HUES64 (cell line): ENCODE measurements at regions not wholly inside any gene's neighbourhood (a gene's known extent, or its start where the extent isn't known, plus 50 kb on each side); places are given as distances from the start of the nearest gene placed in this dataset.
"Not testable (repeated sequence)": the region's sequence is repeated elsewhere in the genome, so short reads cannot be mapped to it uniquely, and the experiment has no call there.

Experiments
- H3K27ac ChIP-seq: 2 replicates; pipeline ENCODE4 v1.7.0; 2013; ENCODE audit warnings: low read depth, low read length, inconsistent platforms
- H3K27me3 ChIP-seq: 2 replicates; pipeline ENCODE4 v1.6.1; 2013; ENCODE audit warnings: mild to moderate bottlenecking, low read length; ENCODE audit not compliant: insufficient read depth
- H3K36me3 ChIP-seq: 2 replicates; pipeline ENCODE4 v1.6.1; 2013; ENCODE audit warnings: mild to moderate bottlenecking, low read length; ENCODE audit not compliant: insufficient read depth
- H3K4me1 ChIP-seq: 2 replicates; pipeline ENCODE4 v1.6.1; 2013; ENCODE audit warnings: mild to moderate bottlenecking, low read length, moderate library complexity; ENCODE audit not compliant: insufficient read depth
- H3K4me3 ChIP-seq: 2 replicates; pipeline ENCODE4 v1.5.1; 2013; ENCODE audit warnings: mild to moderate bottlenecking, low read length, moderate library complexity
- H3K9ac ChIP-seq: 2 replicates; pipeline ENCODE4 v1.6.1; 2013; ENCODE audit warnings: mild to moderate bottlenecking, low read depth, low read length
- H3K9me3 ChIP-seq: 2 replicates; pipeline ENCODE4 v1.6.1; 2013; ENCODE audit warnings: low read depth, low read length; ENCODE audit not compliant: insufficient read depth
- WGBS: fragments of 150-250, 120-280 bp; methylation state at CpG from one replicate; pipeline ENCODE4 v1.1.7; 2013; ENCODE audit warnings: missing lambda C conversion rate; 5-methylcytosine and 5-hydroxymethylcytosine counted together

GRCh38 chrX:138995458-138995857, 283.9 kb upstream of the FGF13 start:
- H3K27ac ChIP-seq: no peak overlapping the region
- H3K36me3 ChIP-seq: no peaks in the 10 kb centered on the region
- no peaks in the 10 kb centered on the region for H3K27me3 ChIP-seq
- no peaks in the 10 kb centered on the region for H3K9me3 ChIP-seq
- H3K9ac ChIP-seq: no peak overlapping the region
- H3K4me3 ChIP-seq: no peak overlapping the region
- no CpG with 5 or more reads among the region's 2 CpGs for WGBS
- H3K4me1 ChIP-seq: no peaks in the 10 kb centered on the region

DNA sequence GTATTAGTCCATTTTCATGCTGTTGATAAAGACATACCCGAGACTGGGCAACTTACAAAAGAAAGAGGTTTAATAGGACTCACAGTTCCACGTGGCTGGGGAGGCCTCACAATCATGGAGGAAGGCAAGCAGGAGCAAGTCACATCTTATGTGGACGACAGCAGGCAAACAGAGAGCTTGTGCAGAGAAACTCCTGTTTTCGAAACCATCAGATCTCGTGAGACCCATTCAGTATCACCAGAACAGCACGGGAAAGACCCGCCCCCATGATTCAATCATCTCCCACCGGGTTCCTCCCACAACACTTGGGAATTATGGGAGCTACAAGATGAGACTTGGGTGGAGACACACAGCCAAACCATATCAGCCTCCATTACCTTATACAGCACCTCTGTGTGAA, 278.9 kb upstream of the FGF13 start:
- H3K27me3 ChIP-seq, H3K27ac ChIP-seq, H3K9me3 ChIP-seq, H3K9ac ChIP-seq, H3K4me3 ChIP-seq, H3K36me3 ChIP-seq, H3K4me1 ChIP-seq: not testable (repeated sequence)
- 93% methylated on average over 8 of the region's 8 CpGs for WGBS

GRCh38 chrX:138986866-138987265, 275.3 kb upstream of the FGF13 start:
- no peaks in the 10 kb centered on the region for H3K4me1 ChIP-seq
- H3K36me3 ChIP-seq: no peaks in the 10 kb centered on the region
- 91% methylated on average over 1 of the region's 1 CpG for WGBS
- no peaks in the 10 kb centered on the region for H3K9me3 ChIP-seq
- H3K9ac ChIP-seq: no peak overlapping the region
- no peak overlapping the region for H3K4me3 ChIP-seq
- no peaks in the 10 kb centered on the region for H3K27me3 ChIP-seq
- no peak overlapping the region for H3K27ac ChIP-seq

DNA sequence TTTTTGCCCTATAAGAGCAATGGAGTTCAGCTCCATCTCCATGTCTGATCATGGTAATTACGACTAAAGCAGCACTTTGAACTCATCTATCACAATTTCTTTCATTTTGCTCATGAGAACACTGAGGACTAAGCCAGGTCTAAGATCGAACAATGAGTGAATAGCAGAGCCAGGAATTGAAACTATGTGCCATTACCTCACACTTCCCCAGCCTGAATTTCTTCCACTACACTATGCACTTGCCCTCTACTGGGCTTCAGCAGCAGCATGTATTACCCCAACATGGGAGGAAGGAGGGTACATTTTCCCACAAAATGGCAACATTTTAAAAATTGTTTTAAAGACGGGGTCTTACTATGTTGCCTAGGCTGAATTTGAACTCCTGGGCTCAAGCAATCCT, 274.7 kb upstream of the FGF13 start:
- no peaks in the 10 kb centered on the region for H3K4me1 ChIP-seq
- no peaks in the 10 kb centered on the region for H3K36me3 ChIP-seq
- 82% methylated on average over 3 of the region's 3 CpGs for WGBS
- no peaks in the 10 kb centered on the region for H3K9me3 ChIP-seq
- H3K27ac ChIP-seq: no peak overlapping the region
- no peaks in the 10 kb centered on the region for H3K27me3 ChIP-seq
- no peak overlapping the region for H3K9ac ChIP-seq
- no peak overlapping the region for H3K4me3 ChIP-seq

GRCh38 chrX:138982365-138982764, 270.8 kb upstream of the FGF13 start:
- H3K27me3 ChIP-seq: no peaks in the 10 kb centered on the region
- H3K36me3 ChIP-seq: no peaks in the 10 kb centered on the region
- 90% methylated on average over 3 of the region's 4 CpGs for WGBS
- H3K4me3 ChIP-seq: no peak overlapping the region
- no peak overlapping the region for H3K27ac ChIP-seq
- no peak overlapping the region for H3K9ac ChIP-seq
- H3K4me1 ChIP-seq: no peaks in the 10 kb centered on the region
- no peaks in the 10 kb centered on the region for H3K9me3 ChIP-seq

DNA sequence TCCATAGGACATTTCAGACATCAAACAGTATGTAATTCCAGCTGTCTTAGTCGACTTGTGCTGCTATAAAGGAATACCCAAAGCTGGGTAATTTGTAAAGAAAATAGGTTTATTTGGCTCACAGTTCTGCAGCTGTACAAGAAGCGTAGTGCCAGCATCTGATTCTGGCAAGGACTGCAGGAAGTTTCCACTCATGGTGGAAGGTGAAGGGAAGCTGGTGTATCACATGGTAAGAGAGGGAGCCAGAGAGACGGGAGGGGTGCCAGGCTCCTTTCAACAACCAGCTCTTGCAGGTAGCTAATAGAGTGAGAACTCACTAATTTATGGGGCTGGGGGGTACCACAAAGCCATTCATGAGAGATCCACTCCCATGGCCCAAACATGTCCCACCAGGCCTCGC, 253.0 kb upstream of the FGF13 start:
- H3K27ac ChIP-seq: no peak overlapping the region
- H3K9ac ChIP-seq: no peak overlapping the region
- no peaks in the 10 kb centered on the region for H3K36me3 ChIP-seq
- H3K4me3 ChIP-seq: no peak overlapping the region
- 93% methylated on average over 4 of the region's 4 CpGs for WGBS
- H3K4me1 ChIP-seq: no peaks in the 10 kb centered on the region
- no peaks in the 10 kb centered on the region for H3K9me3 ChIP-seq
- H3K27me3 ChIP-seq: no peaks in the 10 kb centered on the region

DNA sequence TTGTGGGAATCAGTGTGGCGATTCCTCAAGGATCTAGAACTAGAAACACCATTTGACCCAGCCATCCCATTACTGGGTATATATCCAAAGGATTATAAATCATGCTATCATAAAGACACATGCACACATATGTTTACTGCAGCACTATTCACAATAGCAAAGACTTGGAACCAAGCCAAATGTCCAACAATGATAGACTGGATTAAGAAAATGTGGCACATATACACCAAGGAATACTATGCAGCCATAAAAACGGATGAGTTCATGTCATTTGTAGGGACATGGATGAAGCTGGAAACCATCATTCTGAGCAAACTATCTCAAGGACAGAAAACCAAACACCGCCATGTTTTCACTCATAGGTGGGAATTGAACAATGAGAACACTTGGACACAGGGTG, 250.9 kb upstream of the FGF13 start:
- H3K9me3 ChIP-seq, H3K4me1 ChIP-seq, H3K36me3 ChIP-seq, H3K4me3 ChIP-seq, H3K27me3 ChIP-seq, H3K9ac ChIP-seq, H3K27ac ChIP-seq: not testable (repeated sequence)
- WGBS: 92% methylated on average over 2 of the region's 3 CpGs

GRCh38 chrX:138954976-138955375, 243.5 kb upstream of the FGF13 start:
- Histone ChIP-seq H3K27me3 (no peaks in the 10 kb centered on the region), H3K9ac (no peak overlapping the region)
- 78% methylated on average over 3 of the region's 5 CpGs for WGBS

DNA sequence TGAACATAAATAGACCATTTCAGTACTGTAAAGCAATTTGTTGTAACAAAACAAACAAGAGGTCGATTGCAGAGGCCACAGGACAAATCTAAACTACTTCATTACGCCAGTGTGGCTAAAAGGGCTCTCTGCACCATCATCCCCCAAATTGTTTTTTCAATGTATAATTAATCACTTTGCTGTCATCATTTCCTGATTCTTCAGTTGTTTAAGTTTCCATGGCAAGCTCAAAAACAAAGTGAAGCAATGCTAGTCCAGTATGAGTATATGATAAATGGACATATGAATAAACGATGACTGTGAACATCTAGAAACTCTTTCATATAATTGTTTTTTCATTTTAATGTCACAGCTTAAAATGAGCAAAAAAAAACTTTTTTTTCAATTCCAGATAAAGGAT, 235.4 kb upstream of the FGF13 start:
- Histone ChIP-seq H3K4me1 (no peaks in the 10 kb centered on the region), H3K27me3 (no peaks in the 10 kb centered on the region), H3K9me3 (no peaks in the 10 kb centered on the region), H3K36me3 (no peaks in the 10 kb centered on the region), H3K27ac (no peak overlapping the region), H3K4me3 (no peak overlapping the region), H3K9ac (no peak overlapping the region)
- 95% methylated on average over 2 of the region's 3 CpGs for WGBS

More at GRCh38 chrX:138954976-138955375, 243.5 kb upstream of the FGF13 start:
- Histone ChIP-seq H3K9me3 (no peaks in the 10 kb centered on the region), H3K27ac (no peak overlapping the region), H3K36me3 (no peaks in the 10 kb centered on the region), H3K4me3 (no peak overlapping the region), H3K4me1 (no peaks in the 10 kb centered on the region)

GRCh38 chrX:138945219-138945618, 233.7 kb upstream of the FGF13 start:
- H3K36me3 ChIP-seq: no peaks in the 10 kb centered on the region
- no peak overlapping the region for H3K9ac ChIP-seq
- no peak overlapping the region for H3K27ac ChIP-seq
- H3K4me3 ChIP-seq: no peak overlapping the region
- 94% methylated on average over 6 of the region's 6 CpGs for WGBS
- no peaks in the 10 kb centered on the region for H3K4me1 ChIP-seq
- no peaks in the 10 kb centered on the region for H3K27me3 ChIP-seq
- H3K9me3 ChIP-seq: no peaks in the 10 kb centered on the region

- no peaks in the 10 kb centered on the region for H3K36me3 ChIP-seq
- H3K9ac ChIP-seq: no peak overlapping the region
- no peak overlapping the region for H3K4me3 ChIP-seq
- H3K9me3 ChIP-seq: no peaks in the 10 kb centered on the region
- H3K27me3 ChIP-seq: no peaks in the 10 kb centered on the region
- no peak overlapping the region for H3K27ac ChIP-seq
- no peaks in the 10 kb centered on the region for H3K4me1 ChIP-seq
Measured at GRCh38 chrX:138939038-138939437, 227.5 kb upstream of the FGF13 start.

GRCh38 chrX:138938003-138938402, 226.5 kb upstream of the FGF13 start:
- Histone ChIP-seq H3K4me1 (no peaks in the 10 kb centered on the region), H3K27ac (no peak overlapping the region)

More at GRCh38 chrX:138938003-138938402, 226.5 kb upstream of the FGF13 start:
- Histone ChIP-seq H3K27me3 (no peaks in the 10 kb centered on the region), H3K9me3 (no peaks in the 10 kb centered on the region), H3K36me3 (no peaks in the 10 kb centered on the region), H3K9ac (no peak overlapping the region), H3K4me3 (no peak overlapping the region)
- 100% methylated on average over 1 of the region's 1 CpG for WGBS
